ENCODE measurements at regions not wholly inside any gene's neighbourhood (a gene's known extent, or its start where the extent isn't known, plus 50 kb on each side); places are given as distances from the start of the nearest gene placed in this dataset.

DNA sequence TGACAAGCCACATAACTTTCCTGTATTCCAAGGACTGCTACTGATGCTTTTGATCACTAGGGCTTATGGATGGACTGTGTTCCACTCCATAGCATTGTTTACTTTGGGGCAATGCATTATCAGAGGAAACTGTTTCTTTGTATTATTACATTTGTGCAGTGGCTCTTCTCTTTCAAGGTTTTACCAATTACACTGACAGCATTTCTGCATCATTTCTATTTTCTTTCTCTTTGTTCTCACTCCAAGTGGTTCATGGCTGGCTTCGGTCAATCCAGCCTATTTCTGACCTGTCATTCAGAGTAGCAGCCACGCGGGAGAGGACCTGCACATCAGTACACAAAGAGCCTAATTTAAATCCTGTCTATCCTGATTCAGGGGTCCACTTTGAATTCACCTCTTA lies 711.0 kb downstream of the TLE4 start:
- H3K14ac ChIP-seq (ENCODE audit: insufficient read length), result no peak overlapping the region
- TF ChIP-seq RAD21 (IDR thresholded peaks at IDR 0.05 in 1 of 2, conservative IDR thresholded peaks at IDR 0.05 in 1 of 2; ENCODE audit: low read depth in 2 of 2, low read length in 2 of 2) (no peak), EZH2 (IDR thresholded peaks at IDR 0.05; ENCODE audit: low read depth, low read length, severe bottlenecking) (no peak), NANOG (IDR thresholded peaks at IDR 0.05; ENCODE audit: insufficient read depth, low read depth, low read length, poor library complexity, severe bottlenecking) (no peak), KDM1A (IDR thresholded peaks at IDR 0.05; ENCODE audit: borderline replicate concordance, low read length) (no peak), HDAC6 (IDR thresholded peaks at IDR 0.05; ENCODE audit: low read depth, low read length) (no peak), TCF12 (IDR thresholded peaks at IDR 0.05; ENCODE audit: low read depth, low read length) (no peak), FOSL1 (IDR thresholded peaks at IDR 0.05; ENCODE audit: insufficient read depth, low read depth, low read length) (no peak)
- TF ChIP-seq, protein P1, sequence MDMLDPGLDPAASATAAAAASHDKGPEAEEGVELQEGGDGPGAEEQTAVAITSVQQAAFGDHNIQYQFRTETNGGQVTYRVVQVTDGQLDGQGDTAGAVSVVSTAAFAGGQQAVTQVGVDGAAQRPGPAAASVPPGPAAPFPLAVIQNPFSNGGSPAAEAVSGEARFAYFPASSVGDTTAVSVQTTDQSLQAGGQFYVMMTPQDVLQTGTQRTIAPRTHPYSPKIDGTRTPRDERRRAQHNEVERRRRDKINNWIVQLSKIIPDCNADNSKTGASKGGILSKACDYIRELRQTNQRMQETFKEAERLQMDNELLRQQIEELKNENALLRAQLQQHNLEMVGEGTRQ (IDR thresholded peaks at IDR 0.05; ENCODE audit: low read length), result no peak
- TF ChIP-seq, protein P2, sequence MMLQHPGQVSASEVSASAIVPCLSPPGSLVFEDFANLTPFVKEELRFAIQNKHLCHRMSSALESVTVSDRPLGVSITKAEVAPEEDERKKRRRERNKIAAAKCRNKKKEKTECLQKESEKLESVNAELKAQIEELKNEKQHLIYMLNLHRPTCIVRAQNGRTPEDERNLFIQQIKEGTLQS (IDR thresholded peaks at IDR 0.05; ENCODE audit: insufficient read depth, low read depth, low read length), result no peak
- TF ChIP-seq, protein P3, sequence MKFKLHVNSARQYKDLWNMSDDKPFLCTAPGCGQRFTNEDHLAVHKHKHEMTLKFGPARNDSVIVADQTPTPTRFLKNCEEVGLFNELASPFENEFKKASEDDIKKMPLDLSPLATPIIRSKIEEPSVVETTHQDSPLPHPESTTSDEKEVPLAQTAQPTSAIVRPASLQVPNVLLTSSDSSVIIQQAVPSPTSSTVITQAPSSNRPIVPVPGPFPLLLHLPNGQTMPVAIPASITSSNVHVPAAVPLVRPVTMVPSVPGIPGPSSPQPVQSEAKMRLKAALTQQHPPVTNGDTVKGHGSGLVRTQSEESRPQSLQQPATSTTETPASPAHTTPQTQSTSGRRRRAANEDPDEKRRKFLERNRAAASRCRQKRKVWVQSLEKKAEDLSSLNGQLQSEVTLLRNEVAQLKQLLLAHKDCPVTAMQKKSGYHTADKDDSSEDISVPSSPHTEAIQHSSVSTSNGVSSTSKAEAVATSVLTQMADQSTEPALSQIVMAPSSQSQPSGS (IDR thresholded peaks at IDR 0.05; ENCODE audit: low read length), result no peak

More for the DNA sequence above, 711.0 kb downstream of the TLE4 start:
- Histone ChIP-seq H4K91ac (replicated peaks; ENCODE audit: insufficient read length, low read length) (no peak overlapping the region), H2AFZ (ENCODE audit: low read length) (no peak overlapping the region), H2BK5ac (ENCODE audit: low read depth, low read length) (no peak overlapping the region), H3K36me3 (ENCODE audit: control insufficient read depth in 2 of 4, insufficient read depth in 4 of 4, low read length in 3 of 4) (no peaks in the 10 kb centered on the region), H3K4me3 (ENCODE audit: extremely low read depth in 1 of 4, insufficient read depth in 2 of 4, low read depth in 3 of 4, low read length in 4 of 4) (no peak overlapping the region), H3K18ac (ENCODE audit: extremely low read depth, low read length) (no peak overlapping the region), H3K4ac (replicated peaks; ENCODE audit: insufficient read length, low read depth, low read length) (peak overlapping the region; percentile 86), H2BK12ac (ENCODE audit: low read depth, low read length) (no peak overlapping the region), H3K23ac (ENCODE audit: insufficient read length) (no peak overlapping the region), H4K8ac (ENCODE audit: extremely low read depth, insufficient read depth, low read length) (no peak overlapping the region), H3K23me2 (ENCODE audit: low read depth, low read length) (no peaks in the 10 kb centered on the region; the same call in 1 of the 2 replicates), H3K9ac (replicated peaks in 1 of 4; ENCODE audit: extremely low read depth in 1 of 4, low read depth in 3 of 4, low read length in 3 of 4) (no peak overlapping the region), H2BK120ac (replicated peaks; ENCODE audit: low read depth, low read length) (no peak overlapping the region), H2BK20ac (ENCODE audit: low read length) (no peak overlapping the region), H3K9me3 (ENCODE audit: insufficient read depth in 2 of 2, low read depth in 1 of 2, low read length in 1 of 2) (no peaks in the 10 kb centered on the region), H4K5ac (ENCODE audit: insufficient read length, low read depth, low read length) (no peak overlapping the region), H3K27ac (ENCODE audit: low read depth, low read length) (no peak overlapping the region), H4K20me1 (replicated peaks in 1 of 2; ENCODE audit: control insufficient read depth in 1 of 2, insufficient read depth in 2 of 2, low read length in 2 of 2) (no peaks in the 10 kb centered on the region), H3K4me1 (replicated peaks in 1 of 4; ENCODE audit: control insufficient read depth in 3 of 4, insufficient read depth in 4 of 4, low read length in 3 of 4) (peaks cover 0 to 2% (median 0%) of the 10 kb centered on the region in 4 experiments; a peak in 1 of 7 replicates), H3K27me3 (replicated peaks in 1 of 4; ENCODE audit: control insufficient read depth in 3 of 4, extremely low read depth in 1 of 4, insufficient read depth in 3 of 4, low read length in 3 of 4) (no peaks in the 10 kb centered on the region), H2AK5ac (ENCODE audit: low read depth, low read length) (no peak overlapping the region), H3K4me2 (ENCODE audit: insufficient read depth in 1 of 2, low read depth in 2 of 2, low read length in 2 of 2) (no peak overlapping the region), H3K79me1 (ENCODE audit: low read depth, low read length) (no peaks in the 10 kb centered on the region), H3K56ac (replicated peaks; ENCODE audit: insufficient read length, low read depth, low read length) (no peak overlapping the region), H2BK15ac (ENCODE audit: low read length) (no peak overlapping the region), H3K79me2 (ENCODE audit: control insufficient read depth in 1 of 2, insufficient read depth in 2 of 2, low read length in 2 of 2) (no peaks in the 10 kb centered on the region)
- no peak for DNase-seq (ENCODE audit: low read depth in 1 of 2, low spot score in 2 of 2)
- CTCF ChIA-PET (ENCODE audit: partially characterized antibody), result interaction anchor here (1.0 to 1.4 kb wide), 2 partner anchors 10 to 306 kb away, joined by 3 to 4 read pairs; no protein-coding TSS in a partner anchor
- POLR2A ChIA-PET (ENCODE audit: partially characterized antibody), result no interaction called here
- WGBS, 2 experiments (ENCODE audit: extremely low coverage in 1 of 2, insufficient coverage in 1 of 2, insufficient read length in 1 of 2, insufficient replicate concordance in 2 of 2, low coverage in 1 of 2, low lambda C conversion rate in 2 of 2, missing lambda C conversion rate in 1 of 2), result 63% methylated on average over 3 of the region's 3 CpGs; no CpG with 5 or more reads in 1 of the 2 experiments
- no peak for FAIRE-seq
